ENCODE measurements at regions not wholly inside any gene's neighbourhood (a gene's known extent, or its start where the extent isn't known, plus 50 kb on each side); places are given as distances from the start of the nearest gene placed in this dataset.

DNA sequence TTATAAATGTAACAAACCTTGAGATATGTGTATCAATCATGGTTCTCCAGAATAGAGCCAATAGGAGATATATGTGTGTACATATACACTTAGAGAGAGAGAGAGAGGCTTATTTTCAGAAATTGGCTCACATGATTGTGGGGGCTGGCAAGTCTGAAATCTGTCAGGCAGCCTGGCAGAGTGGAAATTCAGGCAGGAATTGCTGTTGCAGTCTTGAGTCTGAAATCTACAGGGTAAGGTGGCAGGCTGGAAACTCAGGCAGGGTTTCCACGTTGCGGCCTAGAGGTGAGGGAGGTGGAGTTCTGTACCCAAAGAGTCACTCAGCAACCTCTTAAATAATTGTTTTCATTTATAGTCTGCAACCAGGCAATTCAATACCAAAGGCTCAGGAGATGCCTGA lies 218.4 kb downstream of the B3GLCT start:
- Mint-ChIP-seq H3K4me3 (no peak overlapping the region), H3K27ac (no peak overlapping the region), H3K9me3 (no peaks in the 10 kb centered on the region), H3K36me3 (ENCODE audit: low read depth) (no peaks in the 10 kb centered on the region), H3K4me1 (no peaks in the 10 kb centered on the region), H3K27me3 (ENCODE audit: insufficient read depth) (no peaks in the 10 kb centered on the region)
- TF ChIP-seq, protein P1, sequence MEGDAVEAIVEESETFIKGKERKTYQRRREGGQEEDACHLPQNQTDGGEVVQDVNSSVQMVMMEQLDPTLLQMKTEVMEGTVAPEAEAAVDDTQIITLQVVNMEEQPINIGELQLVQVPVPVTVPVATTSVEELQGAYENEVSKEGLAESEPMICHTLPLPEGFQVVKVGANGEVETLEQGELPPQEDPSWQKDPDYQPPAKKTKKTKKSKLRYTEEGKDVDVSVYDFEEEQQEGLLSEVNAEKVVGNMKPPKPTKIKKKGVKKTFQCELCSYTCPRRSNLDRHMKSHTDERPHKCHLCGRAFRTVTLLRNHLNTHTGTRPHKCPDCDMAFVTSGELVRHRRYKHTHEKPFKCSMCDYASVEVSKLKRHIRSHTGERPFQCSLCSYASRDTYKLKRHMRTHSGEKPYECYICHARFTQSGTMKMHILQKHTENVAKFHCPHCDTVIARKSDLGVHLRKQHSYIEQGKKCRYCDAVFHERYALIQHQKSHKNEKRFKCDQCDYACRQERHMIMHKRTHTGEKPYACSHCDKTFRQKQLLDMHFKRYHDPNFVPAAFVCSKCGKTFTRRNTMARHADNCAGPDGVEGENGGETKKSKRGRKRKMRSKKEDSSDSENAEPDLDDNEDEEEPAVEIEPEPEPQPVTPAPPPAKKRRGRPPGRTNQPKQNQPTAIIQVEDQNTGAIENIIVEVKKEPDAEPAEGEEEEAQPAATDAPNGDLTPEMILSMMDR (conservative IDR thresholded peaks at IDR 0.05), result no peak
- WGBS, 2 experiments (ENCODE audit: insufficient coverage in 1 of 2, insufficient read length in 1 of 2), result 100% methylated on average over 1 of the region's 2 CpGs; no CpG with 5 or more reads in 1 of the 2 experiments
- no peak overlapping the region for H3K4me3 ChIP-seq (ENCODE audit: low read length)
- no peaks in the 10 kb centered on the region for H3K9me3 ChIP-seq (ENCODE audit: control insufficient read depth, low read length)
- no peak for DNase-seq
- H3K4me1 ChIP-seq (ENCODE audit: control insufficient read depth, insufficient read depth, low read length), result no peaks in the 10 kb centered on the region
- H3K36me3 ChIP-seq (ENCODE audit: control insufficient read depth, insufficient read depth, low read length), result no peaks in the 10 kb centered on the region
- H3K27me3 ChIP-seq (ENCODE audit: control insufficient read depth, insufficient read depth, low read length, poor library complexity, severe bottlenecking), result no peaks in the 10 kb centered on the region
- H3K27ac ChIP-seq (ENCODE audit: low read depth, low read length), result no peak overlapping the region
- H3K9ac ChIP-seq (ENCODE audit: extremely low read depth, low read length, poor library complexity, severe bottlenecking), result no peak overlapping the region

DNA sequence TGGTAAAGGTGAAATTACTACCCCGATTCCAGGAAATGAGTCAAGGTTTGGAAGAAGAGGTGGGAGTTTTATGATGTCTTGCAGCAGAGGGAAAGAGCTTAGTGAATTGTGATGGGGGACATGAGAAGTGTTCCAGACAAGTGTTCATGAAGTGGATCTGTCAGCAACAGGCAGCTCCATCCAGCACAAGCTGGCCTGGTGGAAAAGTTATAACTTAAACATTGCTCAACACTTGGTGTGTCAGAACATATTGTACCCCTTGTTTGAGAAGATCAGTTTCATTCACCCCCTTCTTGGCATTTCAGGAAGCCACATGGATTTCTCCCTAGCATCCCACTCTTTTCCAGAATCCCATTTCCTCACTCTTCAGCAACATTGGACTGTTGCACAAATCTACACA lies 222.0 kb downstream of the B3GLCT start:
- Histone ChIP-seq H3K9me3 (ENCODE audit: control insufficient read depth, low read length) (no peaks in the 10 kb centered on the region), H3K4me3 (ENCODE audit: low read length) (no peak overlapping the region), H3K36me3 (ENCODE audit: control insufficient read depth, insufficient read depth, low read length) (no peaks in the 10 kb centered on the region), H3K4me1 (ENCODE audit: control insufficient read depth, insufficient read depth, low read length) (no peaks in the 10 kb centered on the region), H3K27ac (ENCODE audit: low read depth, low read length) (no peak overlapping the region), H3K27me3 (ENCODE audit: control insufficient read depth, insufficient read depth, low read length, poor library complexity, severe bottlenecking) (no peaks in the 10 kb centered on the region), H3K9ac (ENCODE audit: extremely low read depth, low read length, poor library complexity, severe bottlenecking) (no peak overlapping the region)
- Mint-ChIP-seq H3K27ac (no peak overlapping the region), H3K9me3 (no peaks in the 10 kb centered on the region), H3K4me1 (no peaks in the 10 kb centered on the region), H3K36me3 (ENCODE audit: low read depth) (no peaks in the 10 kb centered on the region), H3K27me3 (ENCODE audit: insufficient read depth) (no peaks in the 10 kb centered on the region), H3K4me3 (no peak overlapping the region)
- TF ChIP-seq, protein P1 (conservative IDR thresholded peaks at IDR 0.05), result no peak
- WGBS, 2 experiments (ENCODE audit: insufficient coverage in 1 of 2, insufficient read length in 1 of 2), result 86 to 91% methylated on average over 1 of the region's 1 CpG
- no peak for DNase-seq

DNA sequence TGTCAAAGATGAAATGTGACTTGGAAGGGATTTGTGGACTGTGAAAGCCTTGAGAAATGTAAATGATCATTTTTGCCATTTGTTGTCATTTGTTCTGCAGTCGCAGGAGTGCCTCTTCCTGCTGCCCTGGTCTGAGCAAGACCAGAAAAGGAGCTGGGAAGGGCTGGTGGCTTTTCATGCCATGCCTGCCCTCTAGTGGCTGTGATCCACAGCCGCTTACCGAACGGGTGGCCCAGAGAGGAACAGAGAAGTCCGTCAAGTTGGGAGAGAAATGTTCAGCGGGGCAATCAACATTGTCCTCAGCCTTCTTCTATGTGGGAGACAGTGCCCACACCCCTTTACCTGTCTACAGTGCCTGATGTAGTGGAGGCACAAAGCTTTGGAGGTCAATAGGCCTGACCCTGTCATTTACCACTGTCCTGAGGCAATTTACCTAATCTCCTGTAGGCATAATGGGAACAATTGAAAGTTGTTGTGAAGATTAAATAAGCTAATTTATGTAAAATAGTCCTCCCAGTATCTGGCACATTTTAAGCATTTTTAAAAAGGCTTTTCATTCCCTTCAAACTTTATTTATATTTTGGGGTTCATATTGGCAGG lies 224.5 kb downstream of the B3GLCT start:
- no peak overlapping the region for H3K27ac Mint-ChIP-seq
- 15% methylated on average over 6 of the region's 6 CpGs for whole genome bisulfite sequencing, 2 experiments (ENCODE audit: insufficient coverage in 1 of 2, insufficient read length in 1 of 2)
- Histone ChIP-seq H3K27me3 (ENCODE audit: control insufficient read depth, insufficient read depth, low read length, poor library complexity, severe bottlenecking) (no peaks in the 10 kb centered on the region), H3K9ac (ENCODE audit: extremely low read depth, low read length, poor library complexity, severe bottlenecking) (no peak overlapping the region), H3K36me3 (ENCODE audit: control insufficient read depth, insufficient read depth, low read length) (no peaks in the 10 kb centered on the region), H3K4me1 (ENCODE audit: control insufficient read depth, insufficient read depth, low read length) (no peaks in the 10 kb centered on the region), H3K27ac (ENCODE audit: low read depth, low read length) (no peak overlapping the region), H3K9me3 (ENCODE audit: control insufficient read depth, low read length) (no peaks in the 10 kb centered on the region), H3K4me3 (ENCODE audit: low read length) (no peak overlapping the region)
- no peaks in the 10 kb centered on the region for H3K9me3 Mint-ChIP-seq
- peak; percentile 93 for DNase-seq
- H3K36me3 Mint-ChIP-seq (ENCODE audit: low read depth), result no peaks in the 10 kb centered on the region
- no peaks in the 10 kb centered on the region for H3K4me1 Mint-ChIP-seq
- H3K4me3 Mint-ChIP-seq, result no peak overlapping the region
- TF ChIP-seq, protein P1 (conservative IDR thresholded peaks at IDR 0.05), result peak; percentile 97
- no peaks in the 10 kb centered on the region for H3K27me3 Mint-ChIP-seq (ENCODE audit: insufficient read depth)
